H7 (cell line): ENCODE measurements at regions not wholly inside any gene's neighbourhood (a gene's known extent, or its start where the extent isn't known, plus 50 kb on each side); places are given as distances from the start of the nearest gene placed in this dataset.

Experiments used
- DNase-seq: peaks from one replicate; pipeline ENCODE4 v3.0.0; 2012
- H3K27me3 ChIP-seq: 2 replicates; pipeline ENCODE4 v1.6.0; 2011; ENCODE audit warnings: mild to moderate bottlenecking, low read length; ENCODE audit not compliant: control insufficient read depth, insufficient read depth
- H3K36me3 ChIP-seq: replicated peaks from 2 replicates; pipeline ENCODE4 v1.5.1; 2011; ENCODE audit warnings: low read length; ENCODE audit not compliant: control insufficient read depth, insufficient read depth
- H3K4me3 ChIP-seq: 2 replicates; pipeline ENCODE4 v1.5.1; 2011; ENCODE audit warnings: low read depth, mild to moderate bottlenecking, control low read depth, low read length, moderate library complexity; ENCODE audit not compliant: insufficient read depth

- Histone ChIP-seq H3K27me3 (no peaks in the 10 kb centered on the region), H3K4me3 (no peak overlapping the region), H3K36me3 (no peaks in the 10 kb centered on the region)
- no peak for DNase-seq
Measured at GRCh38 chr4:107562316-107562715, 157.7 kb downstream of the PAPSS1 start.

- DNase-seq: no peak
- Histone ChIP-seq H3K27me3 (no peaks in the 10 kb centered on the region), H3K36me3 (no peaks in the 10 kb centered on the region), H3K4me3 (no peak overlapping the region)
Measured at GRCh38 chr4:107561481-107561880, 158.6 kb downstream of the PAPSS1 start.

- DNase-seq: no peak
- Histone ChIP-seq H3K27me3 (no peaks in the 10 kb centered on the region), H3K4me3 (no peak overlapping the region), H3K36me3 (no peaks in the 10 kb centered on the region)
Measured at GRCh38 chr4:107559653-107560052, 160.4 kb downstream of the PAPSS1 start.

GRCh38 chr4:107552306-107552705, 167.7 kb downstream of the PAPSS1 start:
- Histone ChIP-seq H3K36me3 (no peaks in the 10 kb centered on the region), H3K4me3 (no peak overlapping the region), H3K27me3 (no peaks in the 10 kb centered on the region)
- no peak for DNase-seq

GRCh38 chr4:107548211-107548905, 171.7 kb downstream of the PAPSS1 start:
- Histone ChIP-seq H3K27me3 (no peaks in the 10 kb centered on the region), H3K36me3 (no peaks in the 10 kb centered on the region), H3K4me3 (no peak overlapping the region)
- no peak for DNase-seq

GRCh38 chr4:107546638-107547037, 173.4 kb downstream of the PAPSS1 start:
- no peaks in the 10 kb centered on the region for H3K36me3 ChIP-seq
- DNase-seq: no peak
- H3K4me3 ChIP-seq: no peak overlapping the region
- no peaks in the 10 kb centered on the region for H3K27me3 ChIP-seq

GRCh38 chr4:107541511-107541910, 178.5 kb downstream of the PAPSS1 start:
- Histone ChIP-seq H3K36me3 (no peaks in the 10 kb centered on the region), H3K4me3 (no peak overlapping the region), H3K27me3 (no peaks in the 10 kb centered on the region)
- DNase-seq: no peak

GRCh38 chr4:107531927-107532326, 188.1 kb downstream of the PAPSS1 start:
- H3K4me3 ChIP-seq: no peak overlapping the region
- H3K36me3 ChIP-seq: no peaks in the 10 kb centered on the region
- DNase-seq: no peak
- no peaks in the 10 kb centered on the region for H3K27me3 ChIP-seq

- Histone ChIP-seq H3K27me3 (no peaks in the 10 kb centered on the region), H3K36me3 (no peaks in the 10 kb centered on the region), H3K4me3 (no peak overlapping the region)
- no peak for DNase-seq
Measured at GRCh38 chr4:107520368-107520767, 199.7 kb downstream of the PAPSS1 start.

- no peaks in the 10 kb centered on the region for H3K36me3 ChIP-seq
- peak; percentile 0 for DNase-seq
- no peaks in the 10 kb centered on the region for H3K27me3 ChIP-seq
- H3K4me3 ChIP-seq: no peak overlapping the region
Measured at GRCh38 chr4:107519053-107519452, 201.0 kb downstream of the PAPSS1 start.

- no peaks in the 10 kb centered on the region for H3K36me3 ChIP-seq
- no peak for DNase-seq
- H3K4me3 ChIP-seq: no peak overlapping the region
- H3K27me3 ChIP-seq: no peaks in the 10 kb centered on the region
Measured at GRCh38 chr4:107518076-107518475, 202.0 kb downstream of the PAPSS1 start.

GRCh38 chr4:107512549-107512948, 207.5 kb downstream of the PAPSS1 start:
- Histone ChIP-seq H3K4me3 (no peak overlapping the region), H3K36me3 (no peaks in the 10 kb centered on the region), H3K27me3 (no peaks in the 10 kb centered on the region)
- DNase-seq: no peak

- no peak for DNase-seq
- Histone ChIP-seq H3K36me3 (no peaks in the 10 kb centered on the region), H3K27me3 (no peaks in the 10 kb centered on the region), H3K4me3 (no peak overlapping the region)
Measured at GRCh38 chr4:107509615-107510014, 210.4 kb downstream of the PAPSS1 start.

- Histone ChIP-seq H3K36me3 (no peaks in the 10 kb centered on the region), H3K4me3 (no peak overlapping the region), H3K27me3 (no peaks in the 10 kb centered on the region)
- no peak for DNase-seq
Measured at GRCh38 chr4:107500551-107500950, 219.5 kb downstream of the PAPSS1 start.

GRCh38 chr4:107497054-107497453, 223.0 kb downstream of the PAPSS1 start:
- Histone ChIP-seq H3K27me3 (no peaks in the 10 kb centered on the region), H3K4me3 (no peak overlapping the region), H3K36me3 (no peaks in the 10 kb centered on the region)
- DNase-seq: no peak

GRCh38 chr4:107492566-107492965, 227.5 kb downstream of the PAPSS1 start:
- Histone ChIP-seq H3K4me3 (no peak overlapping the region), H3K27me3 (no peaks in the 10 kb centered on the region), H3K36me3 (no peaks in the 10 kb centered on the region)
- DNase-seq: no peak
